Tibial nerve (tissue), 3 donors: ENCODE measurements at regions not wholly inside any gene's neighbourhood (a gene's known extent, or its start where the extent isn't known, plus 50 kb on each side); places are given as distances from the start of the nearest gene placed in this dataset.

Experiments used
- POLR2A ChIP-seq, 2 donors: fragments of 450-650 bp; IDR thresholded peaks; one replicate each; pipeline ENCODE4 v1.6.1; 2017; ENCODE audit warnings: antibody characterized with exemption in 2 of 2, mild to moderate bottlenecking in 2 of 2, moderate library complexity in 2 of 2
- TF ChIP-seq, protein P1 (sequence below), 5 experiments: fragments of 200-600 bp in 3 of 5; fragments of 450-650 bp in 2 of 5; sonication (generic) in 3 of 5; IDR thresholded peaks; one replicate each; pipeline ENCODE4 v1.5.1; 2016 to 2019; ENCODE audit warnings: antibody characterized with exemption in 5 of 5, mild to moderate bottlenecking in 3 of 5, moderate library complexity in 2 of 5

DNA sequence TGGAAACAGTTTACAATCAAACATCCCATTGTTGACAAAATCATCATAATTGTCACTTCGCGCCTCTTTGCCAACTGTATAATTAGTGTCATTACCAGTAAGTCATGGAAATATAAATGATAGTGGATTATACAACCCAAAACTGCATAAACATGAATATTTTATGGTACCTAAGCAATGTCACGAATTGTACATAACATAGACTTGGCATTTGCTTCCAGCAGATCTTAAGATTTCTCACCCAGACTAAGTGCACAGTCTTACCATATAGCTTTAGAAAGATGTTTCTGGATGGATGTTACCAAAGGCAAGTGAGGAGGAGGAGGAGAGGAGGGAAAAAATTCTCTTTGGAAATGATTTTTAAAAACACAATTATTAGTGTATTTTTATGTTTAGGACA is 113.4 kb upstream of the TAS2R1 start:
- no peak for TF ChIP-seq POLR2A (IDR thresholded peaks at IDR 0.05)
- TF ChIP-seq, protein P1, sequence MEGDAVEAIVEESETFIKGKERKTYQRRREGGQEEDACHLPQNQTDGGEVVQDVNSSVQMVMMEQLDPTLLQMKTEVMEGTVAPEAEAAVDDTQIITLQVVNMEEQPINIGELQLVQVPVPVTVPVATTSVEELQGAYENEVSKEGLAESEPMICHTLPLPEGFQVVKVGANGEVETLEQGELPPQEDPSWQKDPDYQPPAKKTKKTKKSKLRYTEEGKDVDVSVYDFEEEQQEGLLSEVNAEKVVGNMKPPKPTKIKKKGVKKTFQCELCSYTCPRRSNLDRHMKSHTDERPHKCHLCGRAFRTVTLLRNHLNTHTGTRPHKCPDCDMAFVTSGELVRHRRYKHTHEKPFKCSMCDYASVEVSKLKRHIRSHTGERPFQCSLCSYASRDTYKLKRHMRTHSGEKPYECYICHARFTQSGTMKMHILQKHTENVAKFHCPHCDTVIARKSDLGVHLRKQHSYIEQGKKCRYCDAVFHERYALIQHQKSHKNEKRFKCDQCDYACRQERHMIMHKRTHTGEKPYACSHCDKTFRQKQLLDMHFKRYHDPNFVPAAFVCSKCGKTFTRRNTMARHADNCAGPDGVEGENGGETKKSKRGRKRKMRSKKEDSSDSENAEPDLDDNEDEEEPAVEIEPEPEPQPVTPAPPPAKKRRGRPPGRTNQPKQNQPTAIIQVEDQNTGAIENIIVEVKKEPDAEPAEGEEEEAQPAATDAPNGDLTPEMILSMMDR (IDR thresholded peaks at IDR 0.05): no peak
